Ishikawa (cell line): ENCODE measurements at regions not wholly inside any gene's neighbourhood (a gene's known extent, or its start where the extent isn't known, plus 50 kb on each side); places are given as distances from the start of the nearest gene placed in this dataset.

ENCODE experiments used
- CEBPB ChIP-seq: IDR thresholded peaks from 2 replicates; pipeline ENCODE4 v1.6.1; 2012
- CREB1 ChIP-seq: IDR thresholded peaks from 2 replicates; pipeline ENCODE4 v1.6.1; 2012; ENCODE audit warnings: low read depth
- EGR1 ChIP-seq: IDR thresholded peaks from 2 replicates; pipeline ENCODE4 v1.6.1; 2012
- EP300 ChIP-seq: IDR thresholded peaks from 2 replicates; pipeline ENCODE4 v1.6.1; 2012; ENCODE audit warnings: borderline replicate concordance
- FOXM1 ChIP-seq: IDR thresholded peaks from 2 replicates; pipeline ENCODE4 v1.6.1; 2012; ENCODE audit warnings: low read depth, borderline replicate concordance
- MAX ChIP-seq: IDR thresholded peaks from 2 replicates; pipeline ENCODE4 v1.6.1; 2012
- NFIC ChIP-seq: IDR thresholded peaks from 2 replicates; pipeline ENCODE4 v1.6.1; 2012
- RAD21 ChIP-seq: IDR thresholded peaks from 2 replicates; pipeline ENCODE4 v1.6.1; 2012; ENCODE audit warnings: low read depth
- REST ChIP-seq: IDR thresholded peaks from 2 replicates; pipeline ENCODE4 v1.6.1; 2012; ENCODE audit warnings: low read depth, mild to moderate bottlenecking
- TAF1 ChIP-seq: IDR thresholded peaks from 2 replicates; pipeline ENCODE4 v1.6.1; 2012; ENCODE audit warnings: low read depth, mild to moderate bottlenecking
- TCF12 ChIP-seq: IDR thresholded peaks from 2 replicates; pipeline ENCODE4 v1.6.1; 2012; ENCODE audit warnings: low read depth
- TEAD4 ChIP-seq: IDR thresholded peaks from 2 replicates; pipeline ENCODE4 v1.6.1; 2012
- USF1 ChIP-seq: IDR thresholded peaks from 2 replicates; pipeline ENCODE4 v1.6.1; 2012
- YY1 ChIP-seq: IDR thresholded peaks from 2 replicates; pipeline ENCODE4 v1.6.1; 2012; ENCODE audit warnings: low read depth
- ZBTB7A ChIP-seq: IDR thresholded peaks from 2 replicates; pipeline ENCODE4 v1.6.1; 2012; ENCODE audit warnings: low read depth

GRCh38 chr10:64011912-64012714 lies 490.9 kb downstream of the REEP3 start:
- TF ChIP-seq RAD21 (no peak), TEAD4 (no peak), TAF1 (no peak), CREB1 (no peak), ZBTB7A (no peak), MAX (no peak), REST (no peak), NFIC (no peak), YY1 (no peak), CEBPB (no peak), EP300 (no peak), FOXM1 (no peak), TCF12 (no peak), EGR1 (no peak), USF1 (no peak)

- TF ChIP-seq CREB1 (no peak), EGR1 (no peak), RAD21 (no peak)
These were observed 493.1 kb downstream of the REEP3 start for GRCh38 chr10:64014281-64014680.

- TF ChIP-seq USF1 (no peak), CEBPB (no peak), ZBTB7A (no peak), TAF1 (no peak), MAX (no peak), NFIC (no peak), CREB1 (no peak), YY1 (no peak), RAD21 (no peak), TCF12 (no peak), EGR1 (no peak), FOXM1 (no peak), TEAD4 (no peak), REST (no peak), EP300 (no peak)
These were observed 502.8 kb downstream of the REEP3 start for GRCh38 chr10:64023926-64024470.

- TF ChIP-seq CEBPB (no peak), TAF1 (no peak), CREB1 (no peak), MAX (no peak), REST (no peak), ZBTB7A (no peak), YY1 (no peak), FOXM1 (no peak), EP300 (no peak), NFIC (no peak), TEAD4 (no peak), TCF12 (no peak)
These were observed 512.5 kb downstream of the REEP3 start for GRCh38 chr10:64033711-64034110.
